Hepatocyte (in vitro differentiated cells): ENCODE measurements at regions not wholly inside any gene's neighbourhood (a gene's known extent, or its start where the extent isn't known, plus 50 kb on each side); places are given as distances from the start of the nearest gene placed in this dataset.

Experiments
- DNase-seq: peaks from one replicate; pipeline ENCODE4 v3.0.0-alpha.2; 2016; ENCODE audit warnings: low spot score
- H2AFZ ChIP-seq: fragments of 200-600 bp; sonication (generic); 2 replicates; pipeline ENCODE4 v1.6.0; 2016; ENCODE audit warnings: antibody characterized with exemption, mild to moderate bottlenecking
- H3K27ac ChIP-seq: fragments of 200-600 bp; sonication (generic); 2 replicates; pipeline ENCODE4 v1.5.1; 2016; ENCODE audit warnings: mild to moderate bottlenecking
- H3K27me3 ChIP-seq: fragments of 200-600 bp; sonication (generic); 2 replicates; pipeline ENCODE4 v1.6.1; 2016
- H3K36me3 ChIP-seq: fragments of 200-600 bp; sonication (generic); replicated peaks from 2 replicates; pipeline ENCODE4 v1.5.1; 2016; ENCODE audit warnings: low read depth; ENCODE audit not compliant: insufficient read depth
- H3K4me1 ChIP-seq: fragments of 200-600 bp; sonication (generic); 2 replicates; pipeline ENCODE4 v1.5.1; 2016; ENCODE audit warnings: mild to moderate bottlenecking, moderate library complexity; ENCODE audit not compliant: insufficient read depth
- H3K4me2 ChIP-seq: fragments of 200-600 bp; sonication (generic); 2 replicates; pipeline ENCODE4 v1.6.0; 2016
- H3K4me3 ChIP-seq: fragments of 200-600 bp; sonication (generic); 2 replicates; pipeline ENCODE4 v1.5.1; 2016; ENCODE audit warnings: mild to moderate bottlenecking
- H3K79me2 ChIP-seq: fragments of 200-600 bp; sonication (generic); 2 replicates; pipeline ENCODE4 v1.6.0; 2017; ENCODE audit warnings: mild to moderate bottlenecking
- H3K9me2 ChIP-seq: fragments of 200-600 bp; sonication (generic); replicated peaks from 2 replicates; pipeline ENCODE4 v1.6.0; 2017; ENCODE audit warnings: mild to moderate bottlenecking; ENCODE audit not compliant: insufficient read depth
- H3K9me3 ChIP-seq: fragments of 200-600 bp; sonication (generic); 2 replicates; pipeline ENCODE4 v1.5.1; 2016; ENCODE audit warnings: low read depth, mild to moderate bottlenecking
- H4K20me1 ChIP-seq: fragments of 200-600 bp; sonication (generic); 2 replicates; pipeline ENCODE4 v1.6.0; 2016; ENCODE audit warnings: mild to moderate bottlenecking; ENCODE audit not compliant: insufficient read depth, poor library complexity, severe bottlenecking
- CTCF ChIP-seq: fragments of 200-600 bp; sonication (generic); IDR thresholded peaks from 2 replicates; pipeline ENCODE4 v1.5.1; 2016; ENCODE audit warnings: antibody characterized with exemption, mild to moderate bottlenecking; ENCODE audit not compliant: poor library complexity
- EZH2 ChIP-seq: fragments of 200-600 bp; sonication (generic); IDR thresholded peaks from 2 replicates; pipeline ENCODE4 v1.6.1; 2016; ENCODE audit warnings: antibody characterized with exemption, mild to moderate bottlenecking, borderline replicate concordance
- EZH2phosphoT487 ChIP-seq: fragments of 200-600 bp; sonication (generic); IDR thresholded peaks from one replicate; pipeline ENCODE4 v1.6.1; 2018; ENCODE audit warnings: antibody characterized with exemption, mild to moderate bottlenecking, low read depth, moderate library complexity; ENCODE audit not compliant: unreplicated experiment, severe bottlenecking
- WGBS: methylation state at CpG from one replicate; pipeline ENCODE4 v1.1.6; 2016; ENCODE audit warnings: low lambda C conversion rate; ENCODE audit errors: missing lambda C conversion rate; 5-methylcytosine and 5-hydroxymethylcytosine counted together

DNA sequence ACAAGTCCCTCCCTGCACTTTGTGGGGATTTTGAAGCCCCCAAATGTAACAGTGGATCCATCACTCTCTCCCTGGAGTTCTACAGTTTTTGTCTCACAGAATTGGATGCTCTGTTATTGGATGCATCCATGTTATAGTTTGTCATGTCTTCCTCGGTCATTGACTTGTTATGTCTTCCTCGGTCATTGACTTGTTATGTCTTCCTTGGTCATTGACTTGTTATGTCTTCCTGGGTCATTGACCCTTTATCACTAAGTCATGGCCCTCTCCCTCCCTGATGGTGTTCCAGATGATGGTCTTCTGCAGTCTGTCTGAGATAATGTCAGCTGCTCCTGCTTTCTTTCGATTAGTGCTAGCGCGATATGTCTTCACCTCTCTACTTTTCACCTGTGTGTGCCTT lies 981.5 kb downstream of the BRD1 start:
- Histone ChIP-seq H3K27ac (no peak overlapping the region), H3K4me3 (no peak overlapping the region), H3K4me1 (no peaks in the 10 kb centered on the region), H3K36me3 (no peaks in the 10 kb centered on the region), H4K20me1 (no peaks in the 10 kb centered on the region), H3K79me2 (no peaks in the 10 kb centered on the region), H3K27me3 (no peaks in the 10 kb centered on the region), H3K9me2 (no peaks in the 10 kb centered on the region), H3K4me2 (no peak overlapping the region), H2AFZ (no peak overlapping the region), H3K9me3 (no peaks in the 10 kb centered on the region)
- no peak for DNase-seq
- WGBS: 93% methylated on average over 5 of the region's 5 CpGs
- no peak for TF ChIP-seq CTCF
- TF ChIP-seq EZH2phosphoT487: no peak
- no peak for TF ChIP-seq EZH2

GRCh38 chr22:48845356-48845936 lies 982.2 kb downstream of the BRD1 start:
- no peak for TF ChIP-seq CTCF
- Histone ChIP-seq H3K79me2 (no peaks in the 10 kb centered on the region), H3K36me3 (no peaks in the 10 kb centered on the region), H4K20me1 (no peaks in the 10 kb centered on the region), H3K4me3 (no peak overlapping the region), H3K27ac (no peak overlapping the region), H3K9me3 (no peaks in the 10 kb centered on the region), H3K9me2 (no peaks in the 10 kb centered on the region), H2AFZ (no peak overlapping the region), H3K4me1 (no peaks in the 10 kb centered on the region), H3K4me2 (no peak overlapping the region), H3K27me3 (no peaks in the 10 kb centered on the region)
- DNase-seq: no peak
- WGBS: 90% methylated on average over 29 of the region's 29 CpGs

- Histone ChIP-seq H4K20me1 (no peaks in the 10 kb centered on the region), H3K9me2 (no peaks in the 10 kb centered on the region), H3K4me1 (no peaks in the 10 kb centered on the region), H3K9me3 (no peaks in the 10 kb centered on the region), H3K27ac (no peak overlapping the region), H3K4me3 (no peak overlapping the region), H3K4me2 (no peak overlapping the region), H2AFZ (no peak overlapping the region), H3K36me3 (no peaks in the 10 kb centered on the region), H3K79me2 (no peaks in the 10 kb centered on the region), H3K27me3 (no peaks in the 10 kb centered on the region)
- DNase-seq: no peak
- WGBS: 90% methylated on average over 20 of the region's 20 CpGs
- TF ChIP-seq EZH2 (no peak), EZH2phosphoT487 (no peak), CTCF (no peak)
Observed at GRCh38 chr22:48844056-48844675, 983.5 kb downstream of the BRD1 start.
